ENCODE measurements at regions not wholly inside any gene's neighbourhood (a gene's known extent, or its start where the extent isn't known, plus 50 kb on each side); places are given as distances from the start of the nearest gene placed in this dataset.

DNA sequence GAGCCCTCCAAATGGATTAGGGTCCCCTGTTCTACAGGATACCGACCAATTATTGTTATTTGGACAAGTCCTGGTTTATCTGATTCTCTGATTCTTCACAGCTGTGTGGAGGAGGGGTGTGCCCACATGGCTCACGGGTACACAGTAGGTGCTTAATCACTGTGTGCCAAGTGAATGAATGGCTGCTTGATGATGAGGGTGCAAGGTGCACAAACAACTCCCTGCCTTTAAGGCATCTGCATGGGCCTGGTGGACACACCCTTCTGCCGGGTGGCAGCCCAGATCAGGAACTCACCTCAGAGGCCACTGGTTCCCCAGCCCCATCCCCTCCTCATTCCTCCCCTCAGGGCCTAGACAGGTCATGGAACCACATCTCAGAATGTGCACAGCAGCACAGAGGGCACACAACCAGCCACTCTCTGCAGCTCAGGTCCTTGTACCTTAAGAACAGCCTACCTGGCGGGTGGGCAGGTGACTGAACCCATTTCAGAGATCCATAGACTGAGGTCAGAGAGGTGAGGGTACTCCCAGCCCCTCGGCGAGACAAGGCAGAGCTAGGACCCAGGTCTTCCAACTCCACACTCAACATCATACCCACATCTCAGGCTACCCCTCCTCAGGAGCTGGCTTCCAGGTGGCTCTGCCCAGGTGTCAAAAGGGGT is 50.3 kb downstream of the SHANK2 start:
- no peak for DNase-seq

DNA sequence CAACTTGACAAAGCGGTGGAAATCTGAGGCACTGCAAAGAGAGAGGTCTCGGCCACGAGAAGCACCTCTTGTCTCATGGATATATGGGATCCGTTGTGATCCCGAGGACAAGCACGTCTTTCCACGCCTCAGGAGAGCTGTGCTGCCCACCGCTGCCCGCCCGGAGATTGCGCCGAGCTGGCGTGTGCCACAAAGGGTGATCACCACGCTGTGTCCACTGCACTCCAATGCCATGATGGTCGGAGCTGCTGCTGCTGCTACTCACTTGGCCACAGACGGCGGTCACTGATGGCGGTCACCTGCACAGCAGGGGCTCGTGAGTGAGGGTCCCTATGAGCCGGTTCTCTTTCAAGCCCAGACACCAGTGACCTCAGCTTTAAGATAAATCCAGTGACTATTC is 51.1 kb downstream of the SHANK2 start:
- no peak for DNase-seq

DNA sequence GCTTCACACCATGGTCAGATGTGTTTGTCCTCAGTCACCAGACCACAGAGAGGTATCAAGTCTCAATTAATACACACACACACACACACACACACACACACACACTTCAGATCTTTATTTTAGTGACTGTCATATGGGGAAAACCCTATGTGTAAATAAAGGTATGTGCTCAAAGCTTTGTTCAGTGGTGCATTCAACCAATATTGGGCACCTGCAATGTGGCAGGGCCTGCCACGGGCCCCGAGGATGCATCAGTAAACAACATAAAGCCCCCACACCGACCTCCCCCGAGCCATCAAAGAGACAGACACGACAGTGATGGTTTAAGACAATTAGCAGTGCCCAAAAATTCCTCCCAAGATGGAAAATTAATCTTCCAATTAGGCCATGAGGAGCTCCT is 51.6 kb downstream of the SHANK2 start:
- no peak for DNase-seq

DNA sequence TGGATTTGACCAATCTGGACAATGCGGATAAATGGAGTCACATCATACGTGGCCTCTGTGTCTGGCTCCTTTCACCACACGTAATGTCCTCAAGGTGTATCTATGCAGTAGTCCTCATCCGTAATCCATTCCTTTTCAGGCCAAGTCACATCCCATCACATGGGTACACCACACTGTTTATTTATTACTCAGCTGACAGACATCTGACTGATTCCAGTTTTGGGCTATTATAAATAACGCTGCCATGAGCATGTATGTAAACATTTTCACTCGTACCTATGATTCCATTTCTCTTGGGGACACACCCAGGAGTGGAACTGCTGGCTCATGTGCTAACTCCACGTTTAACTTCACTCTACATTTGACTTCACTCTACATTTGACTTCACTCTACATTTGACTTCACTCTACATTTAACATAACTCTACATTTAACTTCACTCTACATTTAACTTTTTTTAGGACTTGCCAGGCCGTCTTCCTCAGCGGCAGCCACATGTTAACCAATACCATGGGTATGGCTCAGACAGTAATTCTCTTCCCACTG is 52.1 kb downstream of the SHANK2 start:
- DNase-seq: no peak

DNA sequence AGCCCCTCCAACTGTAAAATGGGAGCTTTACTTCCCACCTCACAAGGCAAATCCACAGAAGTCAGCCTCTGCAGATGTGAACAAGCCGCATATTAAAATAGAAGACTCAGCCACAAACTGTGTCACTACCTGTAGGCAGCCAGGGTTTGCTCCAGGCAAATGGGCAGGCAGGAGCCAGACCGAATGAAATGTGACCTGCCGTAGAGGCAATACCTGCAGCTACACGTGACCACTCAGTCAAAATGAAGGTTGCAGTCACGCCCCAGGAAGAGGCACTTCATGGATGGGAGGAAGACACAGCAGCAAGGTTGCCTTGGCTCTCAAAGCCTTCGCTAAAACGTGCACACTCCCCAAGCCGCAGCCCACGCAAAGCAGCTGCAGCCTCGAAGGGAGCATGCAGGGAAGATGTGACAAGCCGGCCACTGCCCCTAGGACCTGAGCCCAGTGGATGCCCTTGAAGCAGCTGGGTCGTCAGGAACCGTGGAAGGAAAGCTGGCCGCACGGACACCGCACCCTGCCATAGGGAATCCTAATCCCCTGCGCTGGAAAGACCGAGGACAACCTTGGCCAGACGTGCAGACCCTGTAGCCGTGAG is 53.1 kb downstream of the SHANK2 start:
- no peak for DNase-seq

DNA sequence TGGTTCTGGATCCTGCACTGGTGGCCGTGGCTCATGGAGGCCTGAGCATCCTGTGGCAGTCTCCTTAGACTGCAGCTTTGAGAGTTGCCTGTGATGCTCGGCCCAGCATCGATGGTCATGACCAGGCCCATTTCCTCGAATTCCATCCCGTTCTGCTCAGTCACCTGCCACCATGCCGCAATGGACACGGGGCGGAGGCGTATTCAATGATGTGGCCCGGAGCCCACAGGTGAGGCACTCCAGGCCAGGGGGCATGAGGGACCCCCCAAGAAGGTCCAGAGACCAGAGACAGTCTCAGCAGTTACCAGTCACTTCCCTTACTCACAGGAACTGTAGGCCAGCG is 53.6 kb downstream of the SHANK2 start:
- DNase-seq: no peak

DNA sequence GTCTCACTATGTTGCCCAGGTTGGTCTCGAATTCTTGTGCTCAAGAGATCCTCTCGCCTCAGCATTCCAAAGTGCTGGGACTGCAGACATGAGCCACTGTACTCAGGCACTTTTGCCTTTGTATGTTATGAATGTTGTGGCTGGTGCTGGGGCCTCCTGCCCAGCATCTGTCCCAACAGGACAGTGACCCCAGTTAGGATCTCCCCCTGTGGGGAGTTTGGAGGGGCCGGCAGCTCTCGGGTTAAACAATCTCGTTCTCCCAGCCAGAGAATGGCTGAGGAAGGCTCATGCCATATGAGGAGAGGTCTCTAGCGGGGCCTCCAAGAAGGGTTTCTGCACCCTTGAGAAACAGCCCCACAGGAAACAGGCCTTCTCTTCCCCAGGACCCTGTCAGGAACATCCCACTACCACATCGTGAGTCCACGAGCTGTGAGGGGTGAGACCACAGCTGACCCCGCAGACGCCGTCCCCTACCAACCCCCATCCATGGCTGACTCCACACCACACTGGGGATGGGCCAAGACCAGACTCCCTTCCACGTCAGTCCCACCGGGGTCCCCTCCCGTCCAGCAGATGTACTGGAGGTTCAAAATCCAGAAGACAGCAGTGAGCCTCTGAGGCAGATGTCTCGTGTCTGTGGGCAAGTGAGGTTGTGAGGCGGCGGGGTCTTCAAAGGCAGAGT is 54.1 kb downstream of the SHANK2 start:
- DNase-seq: no peak

DNA sequence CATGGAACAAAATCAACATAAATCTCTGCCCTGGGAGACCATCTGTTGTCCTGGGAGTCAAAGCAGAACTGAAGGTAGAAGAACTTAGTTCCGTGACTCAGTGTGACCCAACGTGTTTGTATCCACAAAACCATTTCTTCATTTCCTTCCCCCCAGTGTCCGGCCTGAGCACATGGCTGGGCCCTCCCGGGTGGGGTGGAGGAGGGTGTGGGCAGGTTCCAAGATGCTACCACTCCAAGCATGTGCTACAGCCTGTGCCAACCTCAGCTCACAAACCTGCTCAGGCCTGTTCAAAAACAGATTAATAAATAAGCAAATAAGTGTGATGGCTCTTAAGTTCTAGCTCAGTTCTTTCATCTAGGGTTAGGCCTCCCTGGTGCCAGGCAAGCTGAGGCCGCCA is 55.3 kb downstream of the SHANK2 start:
- no peak for DNase-seq

DNA sequence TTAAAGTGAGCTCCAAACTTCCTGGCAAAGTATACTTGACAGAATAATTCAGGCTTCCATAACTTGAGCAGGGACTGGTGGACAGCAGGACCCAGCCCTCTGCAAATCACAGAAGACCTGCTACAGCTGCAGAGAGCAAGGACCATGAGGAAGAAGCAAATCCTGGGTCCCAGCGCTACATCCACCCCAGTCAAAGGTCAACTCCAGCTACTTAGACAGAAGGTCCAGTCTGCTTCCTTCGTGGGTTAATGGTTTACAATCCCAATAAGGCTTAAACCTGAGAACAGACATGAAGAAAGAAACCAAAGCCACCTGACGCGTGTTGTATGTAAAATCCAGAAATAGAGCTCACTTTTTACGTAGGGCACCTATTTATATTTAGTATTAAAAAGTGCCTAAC is 57.7 kb downstream of the SHANK2 start:
- no peak for DNase-seq

DNA sequence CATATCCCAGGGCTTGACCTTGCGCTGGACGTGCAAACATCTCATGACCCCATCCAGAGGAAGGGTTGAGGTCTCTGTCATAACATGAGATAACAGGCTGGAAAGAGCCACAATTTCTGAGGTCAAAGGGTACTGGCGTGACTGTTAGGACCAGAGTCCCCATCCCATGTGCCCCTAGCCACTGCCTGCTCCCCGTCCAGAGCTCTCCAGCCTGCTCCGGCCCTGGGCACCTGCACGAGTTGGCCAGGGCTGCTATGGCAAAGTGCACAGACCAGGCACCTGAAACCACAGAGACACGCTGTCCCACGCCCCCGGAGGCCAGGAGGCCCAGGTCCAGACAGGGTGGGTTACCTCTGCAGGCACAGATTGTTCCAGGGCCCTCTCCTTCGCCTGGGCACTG is 58.9 kb downstream of the SHANK2 start:
- no peak for DNase-seq

DNA sequence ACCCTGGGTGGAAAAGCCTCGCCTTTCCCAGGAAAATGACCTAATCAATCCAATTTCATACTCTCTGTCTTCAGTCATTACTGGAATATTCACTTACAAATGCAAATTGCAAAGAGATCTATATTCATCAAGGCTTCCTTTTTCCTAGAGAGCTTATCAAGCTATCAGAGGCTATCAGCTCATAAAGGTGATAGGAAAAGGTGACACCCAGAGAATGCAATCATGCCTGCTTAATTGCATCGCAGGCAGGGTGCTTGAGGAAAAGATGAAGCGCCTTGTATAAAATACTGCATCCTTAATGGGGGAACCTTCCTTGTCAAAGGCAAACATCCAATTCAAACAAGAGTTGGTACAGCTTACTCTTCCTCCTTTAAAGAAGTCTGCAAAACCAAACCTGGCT is 59.7 kb downstream of the SHANK2 start:
- no peak for DNase-seq

DNA sequence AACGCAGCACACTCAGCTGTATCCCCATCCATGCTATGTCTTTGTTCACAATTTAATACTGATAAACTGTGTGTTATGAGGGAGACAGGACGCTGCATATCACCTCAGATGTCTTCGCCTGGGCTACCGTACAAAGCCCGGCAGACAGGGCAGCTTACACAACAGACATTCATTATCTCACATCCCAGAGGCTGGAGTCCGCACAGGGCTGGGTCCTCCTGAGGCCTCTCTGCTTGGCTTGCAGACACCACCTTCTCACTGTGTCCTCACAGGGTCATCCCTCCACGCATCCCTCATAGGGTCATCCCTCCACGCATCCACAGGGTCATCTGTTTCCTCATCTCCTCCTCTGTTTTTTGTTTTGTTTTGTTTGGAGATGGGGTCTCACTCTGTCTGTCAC is 61.2 kb downstream of the SHANK2 start:
- DNase-seq: no peak

DNA sequence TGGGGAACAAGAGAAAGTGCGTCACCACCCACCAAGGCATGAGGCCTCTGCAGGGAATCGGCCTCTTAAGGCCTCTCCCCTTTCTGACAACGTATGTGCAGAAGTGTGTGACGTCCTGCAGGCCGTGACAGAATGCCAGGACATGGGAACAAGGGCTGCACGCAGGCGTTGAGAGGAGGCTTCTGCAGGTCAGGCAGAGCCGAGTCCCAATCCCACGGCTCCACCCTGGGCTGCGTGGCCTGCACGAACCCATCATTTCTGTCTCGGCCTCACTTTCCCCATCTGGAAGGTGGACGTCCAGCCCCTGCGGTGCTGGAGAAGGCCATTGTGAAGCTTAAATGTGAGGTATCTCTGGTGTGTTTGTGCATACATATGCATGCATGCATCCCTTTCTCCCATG is 61.8 kb downstream of the SHANK2 start:
- DNase-seq: no peak

DNA sequence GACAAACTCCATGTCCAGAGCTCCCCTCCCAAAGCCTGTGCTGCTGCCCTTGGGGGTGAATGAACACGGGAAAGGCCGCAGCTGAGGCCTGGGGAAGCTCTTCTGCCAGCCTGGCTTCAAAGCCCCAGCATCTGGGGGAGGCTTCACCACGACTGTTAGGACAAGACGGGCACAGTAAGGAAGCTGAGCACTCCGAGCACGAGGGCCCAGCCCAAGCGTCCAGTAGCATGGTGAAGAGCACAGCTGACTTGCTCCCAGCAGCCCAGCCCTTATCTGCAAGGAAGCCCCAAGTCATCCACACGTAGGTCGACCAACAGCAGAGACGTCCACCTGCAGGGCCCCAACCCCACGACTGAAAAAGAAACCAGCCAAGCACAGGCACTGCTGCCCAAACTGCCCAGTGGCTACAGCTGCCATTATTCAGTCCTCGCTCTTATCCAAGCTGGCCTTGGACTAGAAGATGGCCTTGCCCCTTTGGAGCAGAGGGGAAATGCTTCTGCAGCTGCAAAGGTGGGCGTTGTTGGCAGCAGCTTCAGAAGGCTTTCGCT is 62.5 kb downstream of the SHANK2 start:
- no peak for DNase-seq

DNA sequence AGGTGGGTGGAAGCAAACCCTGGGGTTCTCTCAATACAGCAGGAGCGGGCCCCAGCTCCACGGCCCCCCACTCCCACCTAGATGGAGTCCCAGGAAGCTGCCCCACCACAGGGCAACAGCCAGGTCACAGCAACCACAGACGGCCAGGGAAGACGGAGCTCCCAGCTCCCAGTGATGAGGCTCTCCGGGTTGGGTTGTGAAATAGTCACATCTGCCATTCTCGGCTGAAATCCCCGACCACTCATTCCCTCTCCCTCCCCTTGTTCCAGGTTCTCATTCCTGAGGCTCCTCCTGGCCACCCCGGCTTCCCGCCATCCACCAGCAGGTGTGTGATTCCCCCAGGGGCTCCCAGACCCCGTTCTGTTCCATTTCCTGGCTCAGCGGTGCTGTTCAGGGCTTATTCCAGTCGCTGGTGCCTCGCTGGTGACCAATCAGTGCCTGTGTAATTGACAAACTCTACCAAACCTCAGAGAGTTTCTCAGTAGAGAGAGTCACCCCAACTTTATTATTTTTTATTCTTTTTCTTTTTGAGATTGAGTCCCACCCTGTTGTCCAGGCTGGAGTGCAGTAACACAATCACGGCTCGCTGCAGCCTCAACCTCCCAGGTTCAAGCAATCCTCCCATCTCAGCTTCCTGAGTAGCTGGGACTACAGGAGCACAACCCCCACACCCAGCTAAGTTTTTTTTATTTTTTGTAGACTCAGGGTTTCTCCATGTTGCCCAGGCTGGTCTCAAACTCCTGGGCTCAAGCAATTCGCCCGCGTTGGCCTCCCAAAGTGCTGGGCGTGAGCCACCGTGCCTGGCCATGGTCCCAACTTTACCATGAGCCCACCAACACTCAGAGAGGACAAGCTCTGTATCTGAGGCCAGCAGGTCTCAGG is 63.2 kb downstream of the SHANK2 start:
- DNase-seq: no peak

DNA sequence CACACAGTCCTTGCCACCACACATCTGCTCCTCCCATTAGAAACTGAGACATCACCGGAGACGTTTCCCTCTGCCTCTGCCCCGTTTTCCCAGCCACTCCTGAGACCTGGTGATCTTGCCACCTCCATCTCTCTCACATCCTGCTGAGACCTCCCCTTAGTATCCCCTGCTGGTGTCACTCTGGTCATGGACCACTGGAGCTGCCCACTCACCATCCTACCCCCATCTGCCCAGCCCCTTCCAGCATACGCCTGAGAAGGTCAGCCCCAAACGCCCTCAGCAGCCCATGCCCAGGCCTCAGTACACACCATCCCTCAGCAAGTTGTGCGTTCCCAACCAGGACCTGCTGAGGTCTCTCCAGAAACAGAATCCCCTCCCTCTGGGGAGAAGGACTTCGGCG is 64.3 kb downstream of the SHANK2 start:
- no peak for DNase-seq

DNA sequence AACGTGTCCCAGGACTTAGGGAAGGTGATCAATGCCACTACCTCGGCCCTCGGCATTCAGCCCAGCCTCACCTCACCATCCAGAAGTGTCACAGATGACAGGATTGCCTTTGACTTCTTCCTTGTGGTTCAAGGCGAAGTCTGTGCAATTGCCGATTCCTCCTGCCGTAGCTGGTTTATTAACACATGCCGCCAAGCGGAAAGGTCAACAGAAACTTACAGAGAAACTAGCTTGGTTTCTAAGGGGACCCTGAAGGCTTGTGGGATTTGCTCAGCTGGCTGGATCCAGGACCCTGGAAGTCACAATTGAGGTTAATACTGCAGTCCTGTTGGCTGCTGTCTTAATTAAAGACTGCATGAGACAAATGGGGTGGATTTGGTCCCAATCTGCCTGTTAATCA is 65.6 kb downstream of the SHANK2 start:
- DNase-seq: no peak

DNA sequence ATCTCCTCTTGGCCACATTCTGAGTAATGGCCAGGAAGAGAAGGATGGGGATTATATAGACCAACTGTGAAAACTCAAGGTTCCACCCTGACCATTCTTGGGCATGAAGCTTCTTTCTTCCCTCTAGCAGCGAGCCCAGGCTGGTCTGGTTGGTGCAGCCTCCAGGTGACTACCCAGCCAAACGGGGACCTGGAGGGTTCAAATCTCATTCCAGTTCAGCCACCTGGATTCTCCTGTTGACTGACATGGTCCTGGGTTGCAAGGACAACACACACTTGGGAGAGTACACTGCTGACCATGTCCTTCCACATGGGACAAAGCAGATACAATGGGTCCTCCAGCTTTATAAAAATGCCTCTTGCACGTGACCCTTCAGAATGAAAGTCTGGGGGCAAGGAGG is 67.0 kb downstream of the SHANK2 start:
- no peak for DNase-seq

DNA sequence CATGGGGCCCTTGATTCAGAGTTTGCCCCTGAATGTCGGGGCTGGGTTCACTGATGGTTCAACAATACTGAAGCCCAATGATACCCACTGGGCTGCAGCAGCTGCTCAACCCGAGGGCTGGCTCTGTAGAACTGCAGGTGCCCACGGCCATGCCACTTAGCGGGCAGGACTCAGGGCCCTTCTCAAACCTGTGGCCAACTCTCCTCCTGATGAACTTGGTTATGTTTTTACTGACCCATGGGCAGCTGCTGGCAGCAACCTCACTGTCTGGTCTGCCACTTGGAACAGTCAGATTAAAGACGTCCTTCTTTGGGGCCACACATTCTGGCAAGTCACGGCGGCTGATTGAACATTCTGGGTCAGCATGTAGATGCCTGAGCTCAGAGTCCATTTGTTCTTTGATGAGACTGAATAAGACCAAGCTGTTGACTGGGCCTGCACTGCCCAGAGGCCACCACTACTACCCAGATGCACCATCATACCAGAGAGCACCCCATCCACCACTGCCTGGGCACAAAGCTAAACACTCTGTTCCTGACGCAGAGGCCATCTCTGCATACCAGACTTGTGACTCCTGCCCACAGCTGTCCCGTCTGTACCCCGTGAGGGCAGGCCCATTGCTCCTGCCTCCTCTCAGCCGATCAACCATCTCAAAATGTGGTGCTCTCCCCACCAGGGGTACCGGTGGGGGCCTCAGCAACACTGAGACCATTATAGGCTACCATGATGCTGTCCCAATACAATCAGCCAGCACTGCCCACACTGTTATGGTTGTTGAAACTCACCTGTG is 67.8 kb downstream of the SHANK2 start:
- DNase-seq: no peak

DNA sequence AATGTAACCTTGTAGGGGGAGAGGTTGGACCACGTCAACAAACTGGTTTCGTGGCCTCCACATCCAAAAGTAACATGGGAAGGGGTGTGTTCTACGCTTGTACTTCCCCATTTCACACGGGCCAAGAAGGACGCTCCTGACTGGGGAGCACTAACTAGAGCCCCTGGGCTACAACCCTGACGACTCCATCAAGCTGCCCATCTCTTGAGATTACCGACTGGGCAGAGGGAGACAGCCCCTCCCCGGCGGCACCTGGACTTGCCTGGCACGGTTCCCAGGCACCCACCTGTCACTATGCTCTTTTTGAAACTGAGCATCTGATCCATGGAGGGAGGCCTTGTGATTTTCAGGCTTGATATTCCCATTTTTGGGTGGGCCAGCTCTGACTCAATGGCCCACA is 68.5 kb downstream of the SHANK2 start:
- DNase-seq: no peak

DNA sequence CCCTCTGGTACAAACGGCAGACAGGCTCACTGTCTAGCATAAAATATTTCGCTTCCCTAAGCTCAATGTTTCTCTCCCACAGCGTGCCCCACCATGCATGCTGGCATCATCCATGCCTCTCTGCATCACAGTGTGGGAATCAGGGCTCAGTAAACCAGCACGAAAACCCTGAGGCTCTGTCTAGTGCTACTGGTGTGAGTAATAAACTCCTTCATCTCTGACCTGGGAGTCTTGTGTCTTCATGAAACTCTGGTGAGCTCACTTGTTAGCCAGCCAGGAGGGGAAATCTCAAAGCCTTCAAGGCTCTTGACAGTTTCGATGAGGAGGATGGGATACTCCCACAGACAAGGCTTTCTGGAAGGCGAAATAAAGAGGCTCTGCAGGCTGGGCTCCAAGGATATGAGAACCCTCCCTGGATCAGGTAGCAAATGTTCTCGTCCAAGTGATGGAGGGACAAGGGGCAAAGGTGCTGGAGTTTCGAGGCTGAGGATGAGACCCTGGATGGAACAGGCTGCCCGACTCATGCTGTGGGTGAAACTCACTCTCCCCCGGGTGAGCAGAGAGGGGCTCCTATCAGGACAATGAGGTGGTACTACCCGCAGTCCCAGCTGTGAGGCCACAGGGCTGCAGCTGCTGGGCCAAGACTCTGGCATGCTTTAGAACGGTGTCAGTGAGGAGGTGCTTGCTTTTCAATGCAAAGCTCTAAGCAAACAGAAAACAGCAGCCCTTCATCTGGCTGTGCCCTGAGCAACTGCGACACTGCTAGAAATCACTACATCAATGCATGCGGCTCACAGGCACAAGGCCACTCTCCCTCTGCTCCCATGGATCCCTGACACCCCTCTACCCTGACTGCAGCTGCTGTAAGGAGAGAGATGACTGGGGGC is 69.3 kb downstream of the SHANK2 start:
- DNase-seq: no peak

Data from NCI-H1930 (cell line).